ENCODE measurements at regions not wholly inside any gene's neighbourhood (a gene's known extent, or its start where the extent isn't known, plus 50 kb on each side); places are given as distances from the start of the nearest gene placed in this dataset.

- in situ Hi-C loops (cut with MboI; ENCODE audit: low sequenced_read_pairs) (no loop called here), dilution Hi-C loops (cut with HindIII; ENCODE audit: low sequenced_read_pairs, unreplicated experiment) (no loop called here), intact Hi-C loops (cut with micrococcal nuclease) (no loop called here)
- Histone ChIP-seq H3K27ac (ENCODE audit: insufficient read depth, low read length) (no peak overlapping the region), H3K9me3 (ENCODE audit: control insufficient read depth, insufficient read depth, low read length) (no peaks in the 10 kb centered on the region; the same call in 1 of the 2 replicates), H2BK120ac (ENCODE audit: low read depth, low read length) (no peak overlapping the region), H3K27me3 (ENCODE audit: control insufficient read depth, insufficient read depth, low read length) (no peaks in the 10 kb centered on the region), H3K56ac (ENCODE audit: extremely low read depth, insufficient read depth, low read length) (no peak overlapping the region), H3K4me3 (ENCODE audit: insufficient read depth, low read depth, low read length) (no peak overlapping the region), H2AFZ (replicated peaks; ENCODE audit: low read length, poor library complexity) (no peak overlapping the region), H4K20me1 (ENCODE audit: insufficient read depth, low read length) (no peaks in the 10 kb centered on the region), H2BK15ac (ENCODE audit: low read depth, low read length) (no peak overlapping the region), H3K79me1 (ENCODE audit: low read depth in 1 of 2, low read length in 2 of 2) (no peaks in the 10 kb centered on the region), H2AK9ac (replicated peaks; ENCODE audit: low read depth, low read length, poor library complexity) (no peak overlapping the region), H3K4me2 (ENCODE audit: low read depth, low read length) (no peak overlapping the region), H3K23ac (ENCODE audit: low read depth, low read length) (no peak overlapping the region), H2BK5ac (ENCODE audit: low read depth, low read length, poor library complexity, severe bottlenecking) (no peak overlapping the region), H3K9ac (ENCODE audit: low read depth, low read length) (no peak overlapping the region), H4K91ac (ENCODE audit: insufficient read depth, low read depth, low read length) (no peak overlapping the region), H2AK5ac (ENCODE audit: low read depth, low read length) (no peak overlapping the region), H3K14ac (replicated peaks; ENCODE audit: low read depth, low read length) (no peak overlapping the region), H3K9me1 (ENCODE audit: insufficient read depth, low read length) (no peaks in the 10 kb centered on the region), H3K4me1 (ENCODE audit: control insufficient read depth, insufficient read depth, low read length) (no peaks in the 10 kb centered on the region), H2BK20ac (ENCODE audit: low read depth, low read length) (no peak overlapping the region), H4K8ac (ENCODE audit: low read depth in 2 of 2, low read length in 2 of 2) (no peak overlapping the region), H4K5ac (ENCODE audit: low read depth, low read length) (no peak overlapping the region), H3K4ac (ENCODE audit: low read depth, low read length) (no peak overlapping the region), H3K36me3 (ENCODE audit: control insufficient read depth, insufficient read depth, low read length) (no peaks in the 10 kb centered on the region), H3K18ac (ENCODE audit: low read depth, low read length) (no peak overlapping the region)
- ATAC-seq (ENCODE audit: low read depth) (no peak), DNase-seq (no peak)
- WGBS, 2 experiments (ENCODE audit: extremely low coverage in 2 of 2, insufficient read length in 1 of 2), result 44% methylated on average over 1 of the region's 3 CpGs; no CpG with 5 or more reads in 1 of the 2 experiments
- BruUV-seq (replicated peaks), result no TSS peak
- ChIA-PET CTCF (no interaction called here), POLR2A (ENCODE audit: unreplicated experiment) (no interaction called here)
- TF ChIP-seq MAFK (IDR thresholded peaks at IDR 0.05; ENCODE audit: low read depth, low read length) (no peak), MAZ (IDR thresholded peaks at IDR 0.05; ENCODE audit: borderline replicate concordance, low read depth, low read length) (no peak), CTCF (conservative IDR thresholded peaks at IDR 0.05; ENCODE audit: low read depth, low read length) (no peak), USF2 (IDR thresholded peaks at IDR 0.05; ENCODE audit: low read depth, low read length) (no peak), POLR2A (IDR thresholded peaks at IDR 0.05; ENCODE audit: low read depth, low read length) (no peak), SMC3 (IDR thresholded peaks at IDR 0.05; ENCODE audit: low read depth, low read length) (no peak), CHD1 (IDR thresholded peaks at IDR 0.05; ENCODE audit: low read depth, low read length) (no peak), NFE2L2 (IDR thresholded peaks at IDR 0.05; ENCODE audit: low read depth, low read length) (no peak), CEBPB (IDR thresholded peaks at IDR 0.05; ENCODE audit: low read depth, low read length) (no peak), RCOR1 (IDR thresholded peaks at IDR 0.05; ENCODE audit: insufficient replicate concordance, low read length) (no peak)
These were observed 86.2 kb upstream of the NCAM1 start for GRCh38 chr11:112874980-112875379.
